ENCODE measurements at regions not wholly inside any gene's neighbourhood (a gene's known extent, or its start where the extent isn't known, plus 50 kb on each side); places are given as distances from the start of the nearest gene placed in this dataset.

DNA sequence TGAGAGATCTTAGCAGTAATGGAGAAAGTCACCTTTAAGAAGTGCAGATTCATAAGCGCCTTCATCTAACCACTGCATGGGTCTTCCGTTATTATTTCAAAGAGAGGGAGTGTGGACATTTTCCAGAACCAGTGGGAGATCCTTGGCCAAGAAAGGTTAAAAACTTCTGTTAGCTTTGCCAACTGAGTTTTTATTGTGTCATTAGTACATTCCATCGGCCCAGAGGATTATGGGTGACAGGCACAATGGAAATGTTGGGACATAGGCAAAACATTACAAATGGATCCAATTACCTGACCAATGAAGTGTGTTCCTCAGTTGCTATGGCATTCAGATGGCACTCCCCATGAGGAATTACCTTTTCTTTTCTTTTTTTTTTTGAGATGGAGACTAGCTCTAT lies 115.5 kb downstream of the PPIAL4G start:
- TF ChIP-seq, protein P1, sequence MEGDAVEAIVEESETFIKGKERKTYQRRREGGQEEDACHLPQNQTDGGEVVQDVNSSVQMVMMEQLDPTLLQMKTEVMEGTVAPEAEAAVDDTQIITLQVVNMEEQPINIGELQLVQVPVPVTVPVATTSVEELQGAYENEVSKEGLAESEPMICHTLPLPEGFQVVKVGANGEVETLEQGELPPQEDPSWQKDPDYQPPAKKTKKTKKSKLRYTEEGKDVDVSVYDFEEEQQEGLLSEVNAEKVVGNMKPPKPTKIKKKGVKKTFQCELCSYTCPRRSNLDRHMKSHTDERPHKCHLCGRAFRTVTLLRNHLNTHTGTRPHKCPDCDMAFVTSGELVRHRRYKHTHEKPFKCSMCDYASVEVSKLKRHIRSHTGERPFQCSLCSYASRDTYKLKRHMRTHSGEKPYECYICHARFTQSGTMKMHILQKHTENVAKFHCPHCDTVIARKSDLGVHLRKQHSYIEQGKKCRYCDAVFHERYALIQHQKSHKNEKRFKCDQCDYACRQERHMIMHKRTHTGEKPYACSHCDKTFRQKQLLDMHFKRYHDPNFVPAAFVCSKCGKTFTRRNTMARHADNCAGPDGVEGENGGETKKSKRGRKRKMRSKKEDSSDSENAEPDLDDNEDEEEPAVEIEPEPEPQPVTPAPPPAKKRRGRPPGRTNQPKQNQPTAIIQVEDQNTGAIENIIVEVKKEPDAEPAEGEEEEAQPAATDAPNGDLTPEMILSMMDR (IDR thresholded peaks at IDR 0.05), result no peak
- TF ChIP-seq POLR2A (IDR thresholded peaks at IDR 0.05), result no peak

All from breast epithelium (tissue), 3 donors.